Gastroesophageal sphincter (tissue), 4 donors: ENCODE measurements at regions not wholly inside any gene's neighbourhood (a gene's known extent, or its start where the extent isn't known, plus 50 kb on each side); places are given as distances from the start of the nearest gene placed in this dataset.

ENCODE experiments used
- ATAC-seq: fragments of 150-250 bp; one replicate; pipeline ENCODE4 v1.9.1; 2016; ENCODE audit warnings: mild to moderate bottlenecking, moderate library complexity
- H3K27ac ChIP-seq, 4 donors: fragments of 200-600 bp; sonication (generic) in 3 of 4; 1 replicate in 3 of 4; 2 replicates in 1 of 4; pipeline ENCODE4 v1.5.1; 2016 to 2019
- H3K27me3 ChIP-seq: fragments of 200-600 bp; sonication (generic); one replicate; pipeline ENCODE4 v1.5.1; 2019
- H3K36me3 ChIP-seq, 2 donors: fragments of 200-600 bp; sonication (generic); one replicate each; pipeline ENCODE4 v1.5.1; 2019; ENCODE audit warnings: control low read depth in 1 of 2
- H3K4me1 ChIP-seq, 3 donors: fragments of 200-600 bp; sonication (generic); 1 replicate in 2 of 3; 2 replicates in 1 of 3; pipeline ENCODE4 v1.5.1; 2016 to 2019; ENCODE audit warnings: control low read depth in 2 of 3
- H3K4me3 ChIP-seq, 2 donors: fragments of 200-600 bp; sonication (generic); one replicate each; pipeline ENCODE4 v1.5.1; 2019; ENCODE audit warnings: mild to moderate bottlenecking in 1 of 2, moderate library complexity in 1 of 2
- H3K9me3 ChIP-seq, 3 donors: fragments of 200-600 bp; sonication (generic); one replicate each; pipeline ENCODE4 v1.5.1; 2017 to 2019; ENCODE audit warnings: control low read depth in 2 of 3
- CTCF ChIP-seq, 4 experiments: fragments of 200-600 bp in 2 of 4; fragments of 450-650 bp in 2 of 4; sonication (generic) in 1 of 4; IDR thresholded peaks; one replicate each; pipeline ENCODE4 v1.5.1; 2017 to 2019; ENCODE audit warnings: antibody characterized with exemption in 4 of 4, mild to moderate bottlenecking in 2 of 4, moderate library complexity in 2 of 4
- EP300 ChIP-seq: sonication (generic); formaldehyde crosslinking; IDR thresholded peaks from one replicate; pipeline ENCODE4 v1.6.1; 2017; ENCODE audit warnings: antibody characterized with exemption, mild to moderate bottlenecking
- POLR2A ChIP-seq, 2 donors: fragments of 450-650 bp; IDR thresholded peaks; one replicate each; pipeline ENCODE4 v1.6.1; 2017; ENCODE audit warnings: antibody characterized with exemption in 2 of 2, mild to moderate bottlenecking in 2 of 2, moderate library complexity in 1 of 2
- POLR2AphosphoS5 ChIP-seq: sonication (generic); formaldehyde crosslinking; IDR thresholded peaks from one replicate; pipeline ENCODE4 v1.6.1; 2017; ENCODE audit warnings: antibody characterized with exemption
- WGBS, 2 donors: methylation state at CpG; one replicate each; pipeline ENCODE4 v1.1.5; 2018; ENCODE audit warnings: low coverage in 1 of 2; 5-methylcytosine and 5-hydroxymethylcytosine counted together

GRCh38 chr12:60672949-60673348 lies 1077.1 kb downstream of the SLC16A7 start:
- H3K4me1 ChIP-seq, result no peaks in the 10 kb centered on the region
- H3K9me3 ChIP-seq, result peaks cover 0 to 4% (median 0%) of the 10 kb centered on the region in 3 donors
- H3K27ac ChIP-seq, result no peak overlapping the region
- no peak for TF ChIP-seq EP300
- no peaks in the 10 kb centered on the region for H3K36me3 ChIP-seq
- H3K4me3 ChIP-seq, result no peak overlapping the region
- WGBS, 2 donors, result 93% methylated on average over 3 of the region's 3 CpGs; no CpG with 5 or more reads in 1 of the 2 donors
- no peaks in the 10 kb centered on the region for H3K27me3 ChIP-seq
- ATAC-seq, result no peak

DNA sequence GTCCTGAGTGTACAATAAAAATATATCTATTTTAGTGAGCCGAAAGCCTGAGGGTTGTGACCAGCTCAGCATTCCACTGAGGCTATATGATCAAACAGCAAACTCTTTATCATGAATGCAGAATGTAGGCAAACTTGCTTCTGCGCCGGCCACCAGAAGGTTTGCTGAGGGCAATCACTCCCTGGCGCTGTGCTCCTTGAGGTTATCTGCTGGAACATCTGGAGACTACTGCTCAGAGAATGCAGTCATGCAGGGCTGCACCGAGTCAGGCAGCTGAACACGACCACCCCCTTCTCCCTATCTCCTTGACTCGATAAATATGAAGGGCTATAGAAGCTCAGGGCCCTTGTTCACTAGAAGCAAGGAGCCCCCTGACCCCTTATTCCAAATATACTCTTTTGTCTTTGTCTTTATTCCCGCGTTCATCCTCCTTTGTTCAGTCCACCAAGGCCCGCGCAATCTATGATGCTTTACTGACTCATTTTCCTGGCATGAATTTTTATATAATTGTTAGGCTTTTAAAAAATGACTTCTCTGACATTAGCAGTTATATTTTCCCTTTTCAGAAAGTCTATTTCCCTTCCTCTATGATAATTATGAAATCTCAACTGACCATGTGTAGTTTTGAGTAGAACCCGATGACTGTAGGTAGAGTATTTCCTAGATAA lies 1089.3 kb downstream of the SLC16A7 start:
- Histone ChIP-seq H3K4me1 (no peaks in the 10 kb centered on the region), H3K4me3 (no peak overlapping the region), H3K36me3 (no peaks in the 10 kb centered on the region), H3K27me3 (no peaks in the 10 kb centered on the region), H3K9me3 (no peaks in the 10 kb centered on the region), H3K27ac (no peak overlapping the region)
- no peak for TF ChIP-seq POLR2AphosphoS5
- no peak for TF ChIP-seq POLR2A (IDR thresholded peaks at IDR 0.05)
- no peak for ATAC-seq
- 71 to 83% methylated on average over 10 to 12 of the region's 12 CpGs for WGBS, 2 donors

GRCh38 chr12:60689137-60689536 lies 1093.3 kb downstream of the SLC16A7 start:
- no peaks in the 10 kb centered on the region for H3K9me3 ChIP-seq
- H3K36me3 ChIP-seq, result no peaks in the 10 kb centered on the region
- no peaks in the 10 kb centered on the region for H3K4me1 ChIP-seq
- no peak overlapping the region for H3K27ac ChIP-seq
- no peak for TF ChIP-seq POLR2AphosphoS5
- TF ChIP-seq POLR2A (IDR thresholded peaks at IDR 0.05), result no peak
- no peak for TF ChIP-seq EP300
- no peak overlapping the region for H3K4me3 ChIP-seq
- ATAC-seq, result no peak
- no peaks in the 10 kb centered on the region for H3K27me3 ChIP-seq

DNA sequence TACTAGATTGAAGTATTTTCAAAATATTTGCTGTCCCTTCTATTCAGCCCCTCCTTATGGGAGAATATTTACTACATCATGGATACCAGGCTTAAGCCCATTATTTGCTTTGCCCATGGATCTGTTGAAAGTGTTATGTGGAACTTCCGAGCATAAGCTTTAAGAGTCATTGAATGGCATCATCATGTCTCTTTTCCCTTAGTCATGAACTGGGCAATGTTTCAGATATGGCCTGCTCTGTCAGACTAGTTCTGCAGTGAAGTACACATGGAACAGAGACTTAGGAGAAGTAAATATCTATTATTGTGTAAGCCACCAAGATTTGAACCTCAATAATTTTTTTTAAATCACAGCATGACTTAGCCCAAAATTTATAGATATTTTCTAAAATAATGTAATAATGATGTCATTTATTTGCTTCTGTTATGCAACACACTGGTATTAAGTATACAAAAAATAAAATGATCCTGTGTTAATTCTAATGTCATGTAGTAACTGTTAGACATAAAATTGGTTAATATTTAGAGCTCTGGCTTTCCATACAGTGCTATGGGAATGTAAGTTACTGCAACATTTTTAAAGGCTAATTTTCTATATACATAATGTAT lies 1097.3 kb downstream of the SLC16A7 start:
- Histone ChIP-seq H3K36me3 (no peaks in the 10 kb centered on the region), H3K4me1 (no peaks in the 10 kb centered on the region), H3K27ac (no peak overlapping the region), H3K27me3 (no peaks in the 10 kb centered on the region), H3K9me3 (no peaks in the 10 kb centered on the region), H3K4me3 (no peak overlapping the region)
- no peak for ATAC-seq
- TF ChIP-seq POLR2AphosphoS5 (no peak), EP300 (no peak), POLR2A (IDR thresholded peaks at IDR 0.05) (no peak), CTCF (IDR thresholded peaks at IDR 0.05) (no peak)
- 75% methylated on average over 1 of the region's 1 CpG; no CpG with 5 or more reads in 1 of the 2 donors for WGBS, 2 donors

GRCh38 chr12:60704171-60704914 lies 1108.5 kb downstream of the SLC16A7 start:
- Histone ChIP-seq H3K36me3 (no peaks in the 10 kb centered on the region), H3K4me1 (no peaks in the 10 kb centered on the region), H3K9me3 (peaks cover 0 to 5% (median 0%) of the 10 kb centered on the region in 3 donors), H3K27ac (no peak overlapping the region), H3K27me3 (no peaks in the 10 kb centered on the region), H3K4me3 (no peak overlapping the region)
- ATAC-seq, result no peak
- TF ChIP-seq POLR2AphosphoS5, result no peak
- no peak for TF ChIP-seq EP300
- 58 to 74% methylated on average over 4 of the region's 4 CpGs for WGBS, 2 donors

- Histone ChIP-seq H3K4me3 (no peak overlapping the region), H3K36me3 (no peaks in the 10 kb centered on the region), H3K27ac (no peak overlapping the region), H3K27me3 (no peaks in the 10 kb centered on the region), H3K4me1 (no peaks in the 10 kb centered on the region), H3K9me3 (peaks cover 0 to 5% (median 0%) of the 10 kb centered on the region in 3 donors)
- ATAC-seq, result no peak
- 57 to 58% methylated on average over 1 of the region's 1 CpG for WGBS, 2 donors
- no peak for TF ChIP-seq POLR2A (IDR thresholded peaks at IDR 0.05)
- no peak for TF ChIP-seq EP300
- no peak for TF ChIP-seq CTCF (IDR thresholded peaks at IDR 0.05)
- no peak for TF ChIP-seq POLR2AphosphoS5
These were observed 1114.4 kb downstream of the SLC16A7 start for GRCh38 chr12:60710246-60710645.
